Tibial nerve (tissue), 4 donors: ENCODE measurements at regions not wholly inside any gene's neighbourhood (a gene's known extent, or its start where the extent isn't known, plus 50 kb on each side); places are given as distances from the start of the nearest gene placed in this dataset.

ENCODE experiments used
- DNase-seq, 2 donors: peaks; one replicate each; pipeline ENCODE4 v3.0.0-alpha.2; 2019; ENCODE audit warnings: low spot score in 2 of 2
- H3K27ac ChIP-seq, 4 donors: fragments of 200-600 bp; sonication (generic) in 3 of 4; one replicate each; pipeline ENCODE4 v1.5.1; 2017 to 2019; ENCODE audit warnings: mild to moderate bottlenecking in 1 of 4
- H3K27me3 ChIP-seq, 2 donors: fragments of 200-600 bp; sonication (generic) in 1 of 2; one replicate each; pipeline versions ENCODE4 v1.5.1 to v1.6.0; 2017 to 2019
- H3K36me3 ChIP-seq, 3 donors: fragments of 200-600 bp; sonication (generic); one replicate each; pipeline ENCODE4 v1.5.1; 2018 to 2019
- H3K4me1 ChIP-seq, 4 donors: fragments of 200-600 bp; sonication (generic) in 3 of 4; one replicate each; pipeline ENCODE4 v1.5.1; 2017 to 2019
- H3K4me3 ChIP-seq, 4 donors: fragments of 200-600 bp; sonication (generic) in 3 of 4; one replicate each; pipeline ENCODE4 v1.5.1; 2017 to 2019; ENCODE audit warnings: mild to moderate bottlenecking in 1 of 4, moderate library complexity in 1 of 4
- H3K9me3 ChIP-seq, 4 donors: fragments of 200-600 bp; sonication (generic) in 3 of 4; one replicate each; pipeline ENCODE4 v1.5.1; 2017 to 2019
- EP300 ChIP-seq, 2 donors: sonication (generic); formaldehyde crosslinking; IDR thresholded peaks; one replicate each; pipeline ENCODE4 v1.6.1; 2017; ENCODE audit warnings: antibody characterized with exemption in 2 of 2, mild to moderate bottlenecking in 1 of 2
- POLR2A ChIP-seq, 2 donors: fragments of 450-650 bp; IDR thresholded peaks; one replicate each; pipeline ENCODE4 v1.6.1; 2017; ENCODE audit warnings: antibody characterized with exemption in 2 of 2, mild to moderate bottlenecking in 2 of 2, moderate library complexity in 2 of 2
- WGBS, 2 donors: methylation state at CpG; one replicate each; pipeline ENCODE4 v1.1.5; 2018; 5-methylcytosine and 5-hydroxymethylcytosine counted together
- TF ChIP-seq, protein P1 (sequence below), 5 experiments: fragments of 200-600 bp in 3 of 5; fragments of 450-650 bp in 2 of 5; sonication (generic) in 3 of 5; IDR thresholded peaks; one replicate each; pipeline ENCODE4 v1.5.1; 2016 to 2019; ENCODE audit warnings: antibody characterized with exemption in 5 of 5, mild to moderate bottlenecking in 3 of 5, moderate library complexity in 2 of 5

DNA sequence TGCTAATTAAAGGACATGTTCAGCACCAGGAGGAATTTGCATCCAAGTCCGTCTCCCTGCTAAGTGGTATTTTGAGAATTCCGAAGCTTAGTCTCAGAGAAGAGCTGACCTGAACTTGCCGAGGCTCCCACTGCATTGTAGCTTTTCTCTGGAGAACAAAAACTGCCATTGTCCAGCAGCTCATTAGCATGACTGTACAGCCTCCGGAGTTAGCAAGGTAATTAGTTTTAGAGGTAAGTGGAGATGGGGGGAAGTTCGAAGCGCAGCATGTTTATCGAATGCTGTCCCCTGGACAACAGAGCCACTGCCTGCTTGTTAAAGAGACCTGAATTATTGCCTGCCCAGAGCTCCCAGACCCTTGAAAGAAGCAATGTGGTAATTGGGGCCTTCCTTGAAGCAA is 160.3 kb upstream of the PELI2 start:
- TF ChIP-seq, protein P1, sequence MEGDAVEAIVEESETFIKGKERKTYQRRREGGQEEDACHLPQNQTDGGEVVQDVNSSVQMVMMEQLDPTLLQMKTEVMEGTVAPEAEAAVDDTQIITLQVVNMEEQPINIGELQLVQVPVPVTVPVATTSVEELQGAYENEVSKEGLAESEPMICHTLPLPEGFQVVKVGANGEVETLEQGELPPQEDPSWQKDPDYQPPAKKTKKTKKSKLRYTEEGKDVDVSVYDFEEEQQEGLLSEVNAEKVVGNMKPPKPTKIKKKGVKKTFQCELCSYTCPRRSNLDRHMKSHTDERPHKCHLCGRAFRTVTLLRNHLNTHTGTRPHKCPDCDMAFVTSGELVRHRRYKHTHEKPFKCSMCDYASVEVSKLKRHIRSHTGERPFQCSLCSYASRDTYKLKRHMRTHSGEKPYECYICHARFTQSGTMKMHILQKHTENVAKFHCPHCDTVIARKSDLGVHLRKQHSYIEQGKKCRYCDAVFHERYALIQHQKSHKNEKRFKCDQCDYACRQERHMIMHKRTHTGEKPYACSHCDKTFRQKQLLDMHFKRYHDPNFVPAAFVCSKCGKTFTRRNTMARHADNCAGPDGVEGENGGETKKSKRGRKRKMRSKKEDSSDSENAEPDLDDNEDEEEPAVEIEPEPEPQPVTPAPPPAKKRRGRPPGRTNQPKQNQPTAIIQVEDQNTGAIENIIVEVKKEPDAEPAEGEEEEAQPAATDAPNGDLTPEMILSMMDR (IDR thresholded peaks at IDR 0.05), result no peak
- TF ChIP-seq EP300 (IDR thresholded peaks at IDR 0.05) (no peak), POLR2A (IDR thresholded peaks at IDR 0.05) (no peak)
- no peak for DNase-seq
- Histone ChIP-seq H3K9me3 (no peaks in the 10 kb centered on the region), H3K27me3 (no peaks in the 10 kb centered on the region), H3K4me1 (peaks cover 0 to 13% (median 0%) of the 10 kb centered on the region in 4 donors), H3K27ac (no peak overlapping the region), H3K36me3 (no peaks in the 10 kb centered on the region), H3K4me3 (no peak overlapping the region)
- 51 to 53% methylated on average over 7 of the region's 7 CpGs for WGBS, 2 donors

DNA sequence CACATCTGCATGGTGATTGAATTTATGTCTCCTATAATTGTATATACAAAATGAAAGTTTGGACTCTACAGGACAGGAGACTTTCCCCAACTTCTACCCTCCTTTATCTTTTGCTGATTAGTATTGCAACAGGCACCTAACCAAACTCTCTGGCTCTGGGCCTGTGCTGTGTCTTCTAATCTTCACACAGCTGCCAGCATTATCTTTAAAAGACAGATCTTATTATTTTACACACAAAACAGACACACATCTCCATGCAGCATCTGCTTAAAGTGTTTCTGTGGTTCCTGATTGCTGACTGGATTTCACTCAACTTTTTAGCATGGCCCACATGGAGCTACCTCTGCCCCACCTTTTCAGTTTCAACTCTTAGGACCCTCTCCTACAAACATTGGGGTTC is 154.9 kb upstream of the PELI2 start:
- no peaks in the 10 kb centered on the region for H3K36me3 ChIP-seq

DNA sequence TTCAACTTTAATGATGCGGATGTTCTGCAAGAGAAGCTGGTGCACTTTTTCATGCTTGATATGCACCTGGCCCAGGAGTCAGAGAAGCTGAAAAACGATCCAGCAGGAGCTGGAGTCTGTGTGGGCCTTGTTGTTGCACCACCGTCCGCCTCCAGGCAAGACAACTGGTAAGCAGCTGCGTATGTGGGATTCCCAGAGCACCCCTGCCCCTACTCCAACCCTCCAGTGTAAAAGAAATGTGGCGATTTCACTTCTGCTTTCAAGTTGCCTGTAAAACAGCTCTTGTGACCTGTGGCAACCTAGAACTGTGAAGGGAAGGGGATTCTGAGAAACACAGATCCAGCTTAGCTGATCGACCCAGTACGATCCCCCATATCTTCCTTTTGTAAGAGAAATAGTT is 154.1 kb upstream of the PELI2 start:
- Histone ChIP-seq H3K4me3 (no peak overlapping the region), H3K4me1 (no peaks in the 10 kb centered on the region), H3K27ac (no peak overlapping the region), H3K36me3 (no peaks in the 10 kb centered on the region), H3K9me3 (no peaks in the 10 kb centered on the region), H3K27me3 (no peaks in the 10 kb centered on the region)
- TF ChIP-seq EP300 (IDR thresholded peaks at IDR 0.05) (no peak), POLR2A (IDR thresholded peaks at IDR 0.05) (no peak)
- TF ChIP-seq, protein P1 (IDR thresholded peaks at IDR 0.05), result no peak
- no peak for DNase-seq
- 76 to 89% methylated on average over 8 of the region's 8 CpGs for WGBS, 2 donors

More for the DNA sequence above, 154.9 kb upstream of the PELI2 start:
- Histone ChIP-seq H3K27me3 (no peaks in the 10 kb centered on the region), H3K9me3 (no peaks in the 10 kb centered on the region), H3K4me3 (no peak overlapping the region), H3K4me1 (no peaks in the 10 kb centered on the region), H3K27ac (no peak overlapping the region)
- TF ChIP-seq, protein P1 (IDR thresholded peaks at IDR 0.05), result no peak
- TF ChIP-seq POLR2A (IDR thresholded peaks at IDR 0.05) (no peak), EP300 (IDR thresholded peaks at IDR 0.05) (no peak)
- no peak for DNase-seq

DNA sequence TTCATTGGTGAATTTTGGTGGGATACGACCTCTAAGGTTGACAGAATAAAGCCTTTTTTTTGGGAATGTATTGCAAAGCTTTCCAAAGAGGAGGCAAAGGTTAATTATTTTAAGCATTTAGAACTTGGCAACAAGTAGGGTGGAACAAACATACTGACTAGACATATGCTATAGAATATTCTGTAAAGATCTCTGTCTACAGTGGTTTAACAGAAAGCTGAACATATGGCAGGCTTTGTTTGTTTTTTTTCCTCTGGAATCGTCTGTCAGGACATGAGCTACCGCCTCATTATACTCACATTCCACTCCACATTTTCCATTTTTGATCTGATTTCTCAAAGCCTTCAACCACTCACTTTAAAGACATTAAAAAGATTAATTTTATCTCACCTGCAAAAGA is 153.4 kb upstream of the PELI2 start:
- no peak overlapping the region for H3K27ac ChIP-seq
- H3K4me1 ChIP-seq, result no peaks in the 10 kb centered on the region
- no peaks in the 10 kb centered on the region for H3K36me3 ChIP-seq
- TF ChIP-seq EP300 (IDR thresholded peaks at IDR 0.05) (no peak), POLR2A (IDR thresholded peaks at IDR 0.05) (no peak)
- TF ChIP-seq, protein P1 (IDR thresholded peaks at IDR 0.05), result no peak
- 46 to 60% methylated on average over 3 of the region's 3 CpGs for whole genome bisulfite sequencing, 2 donors
- no peaks in the 10 kb centered on the region for H3K9me3 ChIP-seq
- no peaks in the 10 kb centered on the region for H3K27me3 ChIP-seq
- no peak overlapping the region for H3K4me3 ChIP-seq
- DNase-seq, result no peak

DNA sequence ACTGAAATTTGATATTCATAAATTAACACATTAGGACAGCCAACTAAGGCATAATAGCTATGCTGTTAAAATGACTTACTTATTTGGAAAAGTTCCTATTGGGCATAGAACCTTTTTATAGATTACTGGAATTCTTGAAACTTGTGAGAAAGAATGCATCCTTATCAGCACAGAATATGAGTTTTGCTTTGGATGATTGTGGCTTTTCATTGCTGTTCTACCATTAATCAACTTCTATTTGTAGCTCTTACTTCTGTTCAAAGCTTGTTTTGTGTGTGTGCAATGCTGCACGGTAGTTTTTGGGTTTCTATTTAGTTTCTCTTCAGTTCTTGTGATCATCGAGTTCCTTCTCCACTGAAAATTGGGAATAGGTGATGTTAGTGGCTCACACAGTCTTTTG is 152.4 kb upstream of the PELI2 start:
- H3K36me3 ChIP-seq, result no peaks in the 10 kb centered on the region
- H3K4me3 ChIP-seq, result no peak overlapping the region
- no peak overlapping the region for H3K27ac ChIP-seq
- H3K4me1 ChIP-seq, result no peaks in the 10 kb centered on the region
- no peaks in the 10 kb centered on the region for H3K27me3 ChIP-seq
- H3K9me3 ChIP-seq, result no peaks in the 10 kb centered on the region
- WGBS, 2 donors, result 43 to 44% methylated on average over 2 of the region's 2 CpGs
- TF ChIP-seq POLR2A (IDR thresholded peaks at IDR 0.05) (no peak), EP300 (IDR thresholded peaks at IDR 0.05) (no peak)
- TF ChIP-seq, protein P1 (IDR thresholded peaks at IDR 0.05), result no peak
- no peak for DNase-seq
